Right lobe of liver (tissue), 6 donors: ENCODE measurements at regions not wholly inside any gene's neighbourhood (a gene's known extent, or its start where the extent isn't known, plus 50 kb on each side); places are given as distances from the start of the nearest gene placed in this dataset.

Experiments used
- ATAC-seq, 4 donors: fragments of 200-7000 bp; cut with Tn5 transposase; one replicate each; pipeline ENCODE4 v1.9.1; 2020; ENCODE audit warnings: mild to moderate bottlenecking in 4 of 4, moderate library complexity in 4 of 4
- DNase-seq, 3 donors: peaks; one replicate each; pipeline ENCODE4 v3.0.0-alpha.2; 2020
- H3K27ac ChIP-seq, 3 donors: fragments of 200-600 bp; one replicate each; pipeline ENCODE4 v1.8.0; 2022
- H3K27me3 ChIP-seq, 2 donors: fragments of 200-600 bp; one replicate each; pipeline ENCODE4 v1.8.0; 2022
- H3K36me3 ChIP-seq, 4 donors: fragments of 200-600 bp; sonication (generic) in 1 of 4; one replicate each; pipeline versions ENCODE4 v1.5.1 to v1.8.0; 2017 to 2022; ENCODE audit warnings: control low read depth in 1 of 4
- H3K4me1 ChIP-seq, 4 donors: fragments of 200-600 bp; sonication (generic) in 1 of 4; one replicate each; pipeline versions ENCODE4 v1.5.1 to v1.8.0; 2017 to 2022; ENCODE audit warnings: control low read depth in 1 of 4
- H3K4me3 ChIP-seq, 3 donors: fragments of 200-600 bp; one replicate each; pipeline ENCODE4 v1.8.0; 2022
- H3K9me3 ChIP-seq, 4 donors: fragments of 200-600 bp; sonication (generic) in 1 of 4; one replicate each; pipeline versions ENCODE4 v1.5.1 to v1.8.0; 2017 to 2022; ENCODE audit warnings: control low read depth in 1 of 4
- CTCF ChIP-seq, 4 donors: fragments of 200-600 bp in 3 of 4; fragments of 450-650 bp in 1 of 4; IDR thresholded peaks; one replicate each; pipeline versions ENCODE4 v1.5.1 to v1.8.0; 2016 to 2022; ENCODE audit warnings: antibody characterized with exemption in 4 of 4, mild to moderate bottlenecking in 2 of 4
- POLR2A ChIP-seq: fragments of 450-650 bp; IDR thresholded peaks from one replicate; pipeline ENCODE4 v1.6.1; 2017; ENCODE audit warnings: antibody characterized with exemption, mild to moderate bottlenecking
- WGBS: methylation state at CpG from one replicate; pipeline ENCODE4 v1.1.6; 2018; ENCODE audit warnings: low coverage, low lambda C conversion rate; ENCODE audit not compliant: insufficient coverage; ENCODE audit errors: missing lambda C conversion rate; 5-methylcytosine and 5-hydroxymethylcytosine counted together
- intact Hi-C, 2 donors: fragments of 100-400 bp; cut with DNase I; formaldehyde crosslinking; loops; one replicate each; pipeline versions ENCODE4 v1.11.2 to v1.14.1; 2022
- donor health status: DM: no; HTN: yes; CAD: no.
- donor health status: DM: no; HTN: no; CAD: no.
- donor health status: DM: no; HTN: no; CAD: no.
- donor health status: DM: no; HTN: yes; CAD: no.
- donor health status: DM: no; HTN: yes; CAD: no.

DNA sequence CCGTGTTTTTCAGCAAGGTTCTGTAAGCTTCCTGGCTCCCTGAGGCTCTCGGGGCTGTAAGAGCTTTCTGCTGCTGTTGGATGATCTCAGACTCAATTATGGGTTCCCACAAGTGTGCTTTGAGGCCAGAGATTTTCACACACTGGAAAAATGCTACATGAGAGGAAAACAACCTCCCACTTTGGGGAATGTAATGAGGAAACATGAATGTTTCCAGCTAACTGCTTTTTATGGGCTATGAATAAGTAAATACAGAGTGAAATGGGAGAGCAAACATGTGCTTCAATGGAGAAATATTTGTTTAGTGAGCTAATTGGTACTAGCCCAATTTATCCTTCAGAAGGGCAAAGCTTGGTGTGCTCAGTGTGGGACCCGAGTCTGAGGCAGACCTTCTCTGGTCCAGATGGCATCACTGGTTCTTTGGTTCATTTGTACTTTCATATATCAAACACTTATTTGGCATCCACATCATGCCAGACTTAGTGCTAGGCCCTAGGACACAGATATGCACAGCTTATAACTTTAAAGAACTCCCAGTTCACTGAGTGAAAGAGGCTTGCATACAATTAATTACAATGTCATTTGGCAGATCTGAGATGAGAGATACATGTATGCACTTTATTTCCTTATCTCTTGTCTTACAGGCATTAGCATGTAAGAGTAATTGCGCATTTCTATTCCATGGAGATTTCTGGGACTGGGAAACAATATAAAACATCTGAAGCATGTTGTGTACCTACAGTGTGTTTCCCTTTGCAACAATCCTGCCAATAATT is 248.8 kb downstream of the RDH14 start:
- ATAC-seq (peak in 3 of 4 donors; percentile 42 to 89 (median 60)), DNase-seq (no peak)
- no peaks in the 10 kb centered on the region for H3K27me3 ChIP-seq
- H3K27ac ChIP-seq: no peak overlapping the region
- intact Hi-C loops: no loop called here
- peaks cover 0 to 4% (median 0%) of the 10 kb centered on the region in 4 donors for H3K4me1 ChIP-seq
- no peaks in the 10 kb centered on the region for H3K36me3 ChIP-seq
- no peak overlapping the region for H3K4me3 ChIP-seq
- 47% methylated on average over 3 of the region's 4 CpGs for WGBS
- H3K9me3 ChIP-seq: no peaks in the 10 kb centered on the region
- no peak for TF ChIP-seq POLR2A
- TF ChIP-seq CTCF (IDR thresholded peaks at IDR 0.05): no peak

- WGBS: 59% methylated on average over 4 of the region's 4 CpGs
- Histone ChIP-seq H3K27me3 (no peaks in the 10 kb centered on the region), H3K27ac (no peak overlapping the region), H3K9me3 (no peaks in the 10 kb centered on the region), H3K4me1 (peaks cover 0 to 4% (median 0%) of the 10 kb centered on the region in 4 donors), H3K4me3 (no peak overlapping the region), H3K36me3 (no peaks in the 10 kb centered on the region)
- ATAC-seq (peak in 1 of 4 donors; percentile 61), DNase-seq (no peak)
- intact Hi-C loops: no loop called here
- no peak for TF ChIP-seq CTCF (IDR thresholded peaks at IDR 0.05)
- TF ChIP-seq POLR2A: no peak
These were observed 250.8 kb downstream of the RDH14 start for GRCh38 chr2:18309627-18310026.

GRCh38 chr2:18309188-18309587 is 251.3 kb downstream of the RDH14 start:
- TF ChIP-seq POLR2A: no peak
- no peak for TF ChIP-seq CTCF (IDR thresholded peaks at IDR 0.05)
- intact Hi-C loops: no loop called here
- Histone ChIP-seq H3K9me3 (no peaks in the 10 kb centered on the region), H3K4me1 (peaks cover 0 to 4% (median 0%) of the 10 kb centered on the region in 4 donors), H3K27ac (no peak overlapping the region), H3K4me3 (no peak overlapping the region), H3K27me3 (no peaks in the 10 kb centered on the region), H3K36me3 (no peaks in the 10 kb centered on the region)
- DNase-seq (no peak), ATAC-seq (peak in 2 of 4 donors; percentile 52 to 54)

- intact Hi-C loops: no loop called here
- no peak for DNase-seq
- ATAC-seq: no peak
- no peak for TF ChIP-seq CTCF (IDR thresholded peaks at IDR 0.05)
- no peak for TF ChIP-seq POLR2A
- H3K4me3 ChIP-seq: no peak overlapping the region
- no peaks in the 10 kb centered on the region for H3K4me1 ChIP-seq
- H3K36me3 ChIP-seq: no peaks in the 10 kb centered on the region
- 73% methylated on average over 3 of the region's 3 CpGs for WGBS
- H3K27me3 ChIP-seq: no peaks in the 10 kb centered on the region
- no peaks in the 10 kb centered on the region for H3K9me3 ChIP-seq
- no peak overlapping the region for H3K27ac ChIP-seq
These were observed 255.6 kb downstream of the RDH14 start for GRCh38 chr2:18304849-18305248.
